GM10248 (cell line): ENCODE measurements at regions not wholly inside any gene's neighbourhood (a gene's known extent, or its start where the extent isn't known, plus 50 kb on each side); places are given as distances from the start of the nearest gene placed in this dataset.

Experiments
- CTCF ChIA-PET: fragments of 300-600 bp; sonication (Branson Sonifier 250); formaldehyde crosslinking; extraction: SDS; loops from one replicate; lab custom pipeline; 2021; ENCODE audit warnings: antibody characterized with exemption; lab: Yijun Ruan, JAX
- POLR2A ChIA-PET: fragments of 350-650 bp; sonication (Branson Sonifier 250); formaldehyde crosslinking; extraction: SDS; loops from one replicate; lab custom pipeline; 2020; ENCODE audit warnings: antibody characterized with exemption; lab: Yijun Ruan, JAX
- DNase-seq: peaks from one replicate; pipeline ENCODE4 v3.0.0; 2012; ENCODE audit errors: extremely low spot score
- CTCF ChIP-seq: IDR thresholded peaks from 2 replicates; pipeline ENCODE4 v1.5.1; 2012; ENCODE audit warnings: mild to moderate bottlenecking, low read depth; ENCODE audit errors: extremely low read depth, missing control alignments, control extremely low read depth

DNA sequence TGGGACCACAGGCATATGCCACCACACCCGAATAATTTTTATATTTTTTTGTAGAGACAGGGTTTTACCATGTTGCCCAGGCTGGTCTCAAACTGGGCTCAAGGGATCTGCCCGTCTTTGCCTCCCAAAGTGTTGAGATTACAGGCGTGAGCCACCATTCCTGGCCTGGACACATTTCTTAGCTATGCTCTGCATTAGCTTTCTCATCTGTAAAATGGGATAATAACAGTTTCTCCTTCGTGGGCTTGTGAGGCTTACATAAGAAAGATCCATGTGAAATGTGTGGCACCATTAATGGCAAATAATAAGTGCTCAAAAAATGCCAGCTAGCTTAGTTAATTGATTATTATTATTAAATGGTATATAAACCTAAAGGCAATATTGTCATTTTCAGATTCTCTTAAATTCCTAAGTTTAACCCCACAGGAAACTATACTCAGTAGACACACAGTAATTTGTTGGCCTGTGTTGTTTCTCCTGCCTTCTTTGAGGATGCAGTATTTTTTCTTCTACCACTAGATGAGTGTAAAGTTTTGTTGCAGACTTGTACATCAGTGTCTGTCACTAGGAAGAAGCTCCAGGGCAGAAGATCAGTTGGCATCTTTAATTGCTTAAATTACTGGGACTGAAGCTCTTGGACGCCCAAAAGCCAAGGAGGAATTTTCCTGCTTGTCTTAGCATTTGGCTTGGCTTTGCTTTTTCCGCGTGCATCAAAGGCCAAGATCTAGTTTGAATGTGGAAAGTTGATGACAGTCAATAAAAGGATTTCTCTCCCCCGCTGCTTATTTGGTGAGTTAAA lies 162.3 kb upstream of the ZNF217 start:
- ChIA-PET CTCF (interaction anchor here (0.6 to 2.1 kb wide), 7 partner anchors 9 to 114 kb away, joined by 3 to 5 read pairs (median 4); no protein-coding TSS in a partner anchor), POLR2A (interaction anchor here (1.0 kb wide), 1 partner anchor 103 kb away, joined by 3 read pairs; no protein-coding TSS in a partner anchor)
- no peak for TF ChIP-seq CTCF
- no peak for DNase-seq

DNA sequence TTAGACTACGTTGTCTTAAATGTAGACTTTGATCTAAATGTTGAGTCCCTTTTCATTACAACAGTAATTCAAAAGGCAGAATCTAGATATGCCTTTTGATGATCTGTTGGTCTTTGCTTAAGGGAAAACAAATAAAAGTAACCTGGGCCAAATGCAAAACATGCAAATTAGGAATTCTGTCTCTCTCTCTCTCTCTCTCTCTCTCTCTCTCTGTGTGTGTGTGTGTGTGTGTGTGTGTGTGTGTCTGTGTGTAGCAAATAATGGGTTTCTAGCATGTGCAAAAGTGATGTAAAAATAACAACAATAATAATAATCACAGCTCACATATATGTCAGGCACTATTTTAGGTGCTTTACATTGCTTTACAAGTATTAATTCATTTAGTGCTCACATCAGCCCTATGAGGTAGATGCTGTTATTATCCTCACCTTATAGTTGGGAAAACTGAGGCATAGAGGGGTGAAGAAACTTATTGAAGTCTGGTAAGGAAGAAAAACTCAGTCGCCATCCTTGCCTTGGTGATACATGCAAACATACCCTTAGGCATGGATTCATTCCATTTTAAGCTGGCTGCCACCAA lies 160.3 kb upstream of the ZNF217 start:
- ChIA-PET POLR2A (interaction anchor here (0.6 kb wide), 1 partner anchor 108 kb away, joined by 4 read pairs; no protein-coding TSS in a partner anchor), CTCF (interaction anchor here (0.9 to 1.9 kb wide), 6 partner anchors 10 to 186 kb away, joined by 3 to 4 read pairs (median 4); no protein-coding TSS in a partner anchor)
- DNase-seq: no peak
- TF ChIP-seq CTCF: no peak

- POLR2A ChIA-PET: no interaction called here
- DNase-seq: no peak
- CTCF ChIA-PET: interaction anchor here (1.1 to 1.3 kb wide), 2 partner anchors 22 to 64 kb away, joined by 3 to 4 read pairs; no protein-coding TSS in a partner anchor
- TF ChIP-seq CTCF: no peak
These were observed 159.6 kb upstream of the ZNF217 start for GRCh38 chr20:53752971-53753879.

DNA sequence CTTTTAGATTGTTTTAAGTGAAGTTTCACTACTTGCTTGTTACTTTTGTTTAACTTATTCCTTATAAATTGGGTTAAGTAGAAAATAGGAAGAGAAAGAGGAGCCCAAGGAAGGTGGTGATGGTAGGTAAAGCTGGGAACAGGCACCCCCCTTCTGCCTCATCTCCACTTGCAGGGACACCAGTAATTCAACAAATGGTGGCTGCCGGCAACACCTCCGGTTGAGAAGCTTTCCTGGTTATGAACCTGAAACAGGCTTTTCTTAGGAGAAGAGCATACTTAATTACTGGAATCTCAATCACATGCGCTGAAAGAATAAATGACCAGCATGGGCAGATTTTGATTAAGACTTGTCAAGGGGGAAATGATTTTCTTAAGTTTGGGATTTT lies 158.9 kb upstream of the ZNF217 start:
- DNase-seq: no peak
- ChIA-PET POLR2A (no interaction called here), CTCF (interaction anchor here (1.3 kb wide), 1 partner anchor 21 kb away, joined by 4 read pairs; no protein-coding TSS in a partner anchor)
- TF ChIP-seq CTCF: no peak

DNA sequence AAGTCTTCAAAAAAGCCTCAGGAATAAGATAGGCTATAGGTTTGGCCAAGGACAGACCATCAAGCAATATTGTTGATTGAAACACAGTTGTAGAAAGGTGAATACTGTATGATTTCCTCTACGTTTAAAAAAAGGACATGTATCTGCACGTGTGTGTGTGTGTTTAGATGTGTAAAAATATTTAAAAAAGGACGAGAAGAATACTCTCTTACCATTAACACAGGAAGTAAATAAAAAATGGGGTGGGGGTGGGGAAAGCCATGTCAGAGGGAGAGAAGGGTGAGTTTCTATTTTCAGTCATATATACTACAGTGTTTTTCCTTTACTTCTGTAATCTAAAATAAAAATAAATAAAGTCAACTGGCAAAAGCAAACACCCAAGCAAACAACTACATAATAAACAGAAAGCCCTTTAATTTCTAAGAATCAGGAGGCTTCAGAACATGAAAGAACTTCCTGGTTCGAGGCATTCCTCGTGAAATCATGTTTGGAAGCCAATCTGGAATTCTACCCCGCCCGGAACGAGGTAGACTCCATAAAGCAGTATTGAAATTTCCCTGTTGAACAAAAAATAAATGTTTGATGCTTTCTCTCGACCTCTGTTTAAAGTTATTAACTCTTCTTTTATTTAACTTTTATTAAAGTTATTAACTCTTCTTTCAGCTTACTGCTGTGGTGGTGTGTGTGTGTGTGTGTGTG lies 158.1 kb upstream of the ZNF217 start:
- no peak for TF ChIP-seq CTCF
- POLR2A ChIA-PET: interaction anchor here (0.6 kb wide), 1 partner anchor 10 kb away, joined by 3 read pairs; no protein-coding TSS in a partner anchor
- DNase-seq: no peak
- CTCF ChIA-PET: interaction anchor here (0.7 to 1.1 kb wide), 3 partner anchors 157 to 179 kb away, joined by 3 read pairs; no protein-coding TSS in a partner anchor
